ENCODE measurements at regions not wholly inside any gene's neighbourhood (a gene's known extent, or its start where the extent isn't known, plus 50 kb on each side); places are given as distances from the start of the nearest gene placed in this dataset.

GRCh38 chr3:177437513-177438337, 240.4 kb upstream of the TBL1XR1 start:
- DNase-seq (ENCODE audit: low read depth): no peak
- H3K4me3 ChIP-seq (replicated peaks; ENCODE audit: low read depth, low read length): no peak overlapping the region
- no peak for TF ChIP-seq CTCF (IDR thresholded peaks at IDR 0.05; ENCODE audit: low read length, missing control alignments)

DNA sequence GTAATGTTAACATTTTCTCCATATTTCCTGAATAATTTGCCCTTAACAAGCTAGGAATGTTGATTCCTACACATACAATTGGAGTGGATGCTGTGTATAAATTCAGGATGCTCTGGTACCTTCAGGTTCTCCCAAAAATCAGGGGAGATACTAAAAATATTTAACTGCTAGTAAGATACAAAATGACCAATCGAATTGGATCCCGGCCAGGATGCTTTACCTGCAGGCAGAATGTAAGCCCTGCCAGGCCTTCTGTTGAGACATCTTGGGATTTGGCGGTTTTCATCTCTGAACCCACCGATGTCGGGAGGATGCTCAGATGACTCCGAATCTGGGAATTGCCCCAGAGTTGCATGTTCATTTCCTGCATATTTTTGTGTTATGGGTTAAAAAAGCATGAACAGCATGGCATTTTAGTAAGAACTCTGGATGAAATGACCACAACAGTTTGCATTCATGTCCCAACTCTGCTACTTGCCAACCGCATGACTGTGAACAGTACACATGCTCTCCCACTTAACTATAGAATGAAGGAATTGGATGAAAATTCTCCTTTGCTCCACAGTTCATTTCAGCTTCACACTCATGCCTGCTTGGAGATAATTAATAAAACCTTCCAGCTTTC, 241.4 kb upstream of the TBL1XR1 start:
- DNase-seq (ENCODE audit: low read depth): no peak
- no peak for TF ChIP-seq CTCF (IDR thresholded peaks at IDR 0.05; ENCODE audit: low read length, missing control alignments)
- H3K4me3 ChIP-seq (replicated peaks; ENCODE audit: low read depth, low read length): no peak overlapping the region

DNA sequence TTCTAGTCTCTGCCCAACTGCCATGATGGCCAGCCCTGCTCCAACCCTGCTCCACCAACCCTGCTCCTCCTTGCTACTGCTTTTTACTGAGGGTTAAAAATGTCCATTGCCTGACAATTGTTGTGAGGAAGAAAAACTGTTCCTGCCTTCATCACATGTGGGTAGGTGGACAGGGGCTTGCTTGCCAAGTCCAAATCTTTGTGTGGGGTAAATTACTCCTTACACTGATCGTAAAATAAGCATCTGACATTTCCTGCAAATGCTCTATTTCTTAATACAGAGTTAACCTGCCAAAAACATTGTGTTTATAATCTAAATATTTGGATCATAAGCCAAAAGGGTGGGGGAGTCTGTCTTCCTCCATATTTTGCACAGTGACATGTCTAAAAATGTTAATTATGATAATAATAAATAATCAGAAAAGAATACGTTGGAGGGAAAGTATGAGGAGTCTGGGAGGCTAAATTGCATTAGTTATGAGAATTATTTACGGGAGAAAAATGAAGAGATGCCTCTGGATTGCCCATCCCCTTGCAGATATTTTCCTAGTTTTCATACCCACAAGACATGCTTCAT, 242.5 kb upstream of the TBL1XR1 start:
- no peak overlapping the region for H3K4me3 ChIP-seq (replicated peaks; ENCODE audit: low read depth, low read length)
- TF ChIP-seq CTCF (IDR thresholded peaks at IDR 0.05; ENCODE audit: low read length, missing control alignments): no peak
- peak; percentile 67 for DNase-seq (ENCODE audit: low read depth)

DNA sequence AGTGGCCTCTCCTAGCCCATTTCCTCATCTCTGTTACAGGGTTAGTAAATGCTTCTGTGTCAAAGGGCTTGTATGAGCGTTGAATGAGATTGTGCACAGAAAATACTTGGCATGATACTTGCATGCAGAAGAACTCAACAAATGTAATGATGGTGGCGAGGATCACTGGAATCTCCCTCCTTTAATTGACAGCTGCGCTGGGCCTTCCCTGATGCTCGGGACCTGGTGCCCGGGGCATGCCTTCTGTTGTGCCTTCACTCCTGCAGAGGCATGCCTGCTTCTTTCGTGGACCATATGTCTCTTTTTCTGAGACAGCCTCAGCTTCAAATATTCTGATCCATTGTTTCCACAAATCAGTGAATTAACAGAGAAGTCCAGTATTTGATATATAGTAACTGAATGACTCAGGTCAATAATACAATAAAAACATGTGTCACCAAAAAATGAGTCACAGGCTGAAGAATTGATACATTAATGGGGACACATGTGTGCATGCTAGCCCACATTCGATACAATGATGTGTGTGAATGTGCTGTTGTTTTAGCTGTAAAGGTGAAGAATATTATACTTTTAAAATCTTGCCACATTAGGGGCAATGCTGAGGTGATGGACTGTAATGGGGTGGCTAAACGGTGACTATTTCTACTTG, 243.3 kb upstream of the TBL1XR1 start:
- no peak overlapping the region for H3K4me3 ChIP-seq (replicated peaks; ENCODE audit: low read depth, low read length)
- no peak for DNase-seq (ENCODE audit: low read depth)
- TF ChIP-seq CTCF (IDR thresholded peaks at IDR 0.05; ENCODE audit: low read length, missing control alignments): no peak

GRCh38 chr3:177441276-177441812, 244.1 kb upstream of the TBL1XR1 start:
- TF ChIP-seq CTCF (IDR thresholded peaks at IDR 0.05; ENCODE audit: low read length, missing control alignments): no peak
- DNase-seq (ENCODE audit: low read depth): no peak

GRCh38 chr3:177441813-177442646, 244.7 kb upstream of the TBL1XR1 start:
- no peak for TF ChIP-seq CTCF (IDR thresholded peaks at IDR 0.05; ENCODE audit: low read length, missing control alignments)
- no peak overlapping the region for H3K4me3 ChIP-seq (replicated peaks; ENCODE audit: low read depth, low read length)
- DNase-seq (ENCODE audit: low read depth): no peak

More at GRCh38 chr3:177441276-177441812, 244.1 kb upstream of the TBL1XR1 start:
- H3K4me3 ChIP-seq (replicated peaks; ENCODE audit: low read depth, low read length): no peak overlapping the region

Measured in fibroblast of pulmonary artery (primary cell).